Liver (tissue), 8 donors: ENCODE measurements at regions not wholly inside any gene's neighbourhood (a gene's known extent, or its start where the extent isn't known, plus 50 kb on each side); places are given as distances from the start of the nearest gene placed in this dataset.

Experiments used
- DNase-seq: peaks from one replicate; pipeline ENCODE4 v3.0.0-alpha.2; 2017; ENCODE audit warnings: low spot score
- H3K27ac ChIP-seq, 2 donors: one replicate each; pipeline ENCODE4 v1.7.0; 2013; ENCODE audit warnings: inconsistent platforms in 2 of 2, low read length in 2 of 2, control low read depth in 1 of 2, low read depth in 1 of 2, mild to moderate bottlenecking in 1 of 2
- H3K27me3 ChIP-seq, 4 donors: one replicate each; pipeline versions ENCODE4 v1.6.1 to v1.7.0; 2013; ENCODE audit warnings: low read length in 3 of 4, inconsistent platforms in 1 of 4, mild to moderate bottlenecking in 1 of 4, moderate library complexity in 1 of 4; ENCODE audit not compliant: control insufficient read depth in 4 of 4, insufficient read depth in 4 of 4
- H3K36me3 ChIP-seq, 4 donors: one replicate each; pipeline versions ENCODE4 v1.6.1 to v1.7.0; 2013; ENCODE audit warnings: low read length in 3 of 4, mild to moderate bottlenecking in 3 of 4, low read depth in 1 of 4, moderate library complexity in 1 of 4; ENCODE audit not compliant: control insufficient read depth in 4 of 4, insufficient read depth in 3 of 4
- H3K4me1 ChIP-seq, 4 donors: one replicate each; pipeline versions ENCODE4 v1.6.1 to v1.7.0; 2013; ENCODE audit warnings: low read length in 3 of 4, mild to moderate bottlenecking in 3 of 4, moderate library complexity in 1 of 4; ENCODE audit not compliant: control insufficient read depth in 4 of 4, insufficient read depth in 4 of 4
- H3K4me3 ChIP-seq, 3 donors: one replicate each; pipeline versions ENCODE4 v1.6.1 to v1.7.0; 2013; ENCODE audit warnings: low read length in 3 of 3, control low read depth in 1 of 3, low read depth in 1 of 3, mild to moderate bottlenecking in 1 of 3
- H3K9ac ChIP-seq, 2 donors: one replicate each; pipeline ENCODE4 v1.7.0; 2013; ENCODE audit warnings: low read length in 2 of 2, mild to moderate bottlenecking in 2 of 2, moderate library complexity in 2 of 2, control low read depth in 1 of 2, low read depth in 1 of 2
- H3K9me3 ChIP-seq, 4 donors: one replicate each; pipeline versions ENCODE4 v1.6.1 to v1.7.0; 2013; ENCODE audit warnings: low read length in 3 of 4; ENCODE audit not compliant: control insufficient read depth in 4 of 4
- ATF3 ChIP-seq: IDR thresholded peaks from 2 replicates; pipeline ENCODE4 v1.6.1; 2016; ENCODE audit warnings: antibody characterized with exemption
- CTCF ChIP-seq: fragments of 150-350 bp; IDR thresholded peaks from 2 replicates; pipeline ENCODE4 v1.5.1; 2017; ENCODE audit warnings: improper control_type of control experiment, low read depth, low read length; ENCODE audit not compliant: missing input control
- EGR1 ChIP-seq, 2 donors: IDR thresholded peaks; 2 replicates each; pipeline ENCODE4 v1.6.1; 2016 to 2018; ENCODE audit warnings: antibody characterized with exemption in 2 of 2, low read depth in 2 of 2
- FOXA1 ChIP-seq: IDR thresholded peaks from 2 replicates; pipeline ENCODE4 v1.6.1; 2016; ENCODE audit warnings: antibody characterized with exemption
- GABPA ChIP-seq, 2 donors: IDR thresholded peaks in 1 of 2; conservative IDR thresholded peaks in 1 of 2; 2 replicates each; pipeline ENCODE4 v1.6.1; 2016; ENCODE audit warnings: antibody characterized with exemption in 2 of 2, mild to moderate bottlenecking in 1 of 2, moderate library complexity in 1 of 2
- HNF4A ChIP-seq, 2 donors: conservative IDR thresholded peaks; 2 replicates each; pipeline ENCODE4 v1.6.1; 2016; ENCODE audit warnings: antibody characterized with exemption in 2 of 2, mild to moderate bottlenecking in 2 of 2
- HNF4G ChIP-seq: IDR thresholded peaks from 2 replicates; pipeline ENCODE4 v1.6.1; 2016; ENCODE audit warnings: antibody characterized with exemption
- MAX ChIP-seq: IDR thresholded peaks from 2 replicates; pipeline ENCODE4 v1.6.1; 2016; ENCODE audit warnings: antibody characterized with exemption
- NR2F2 ChIP-seq: IDR thresholded peaks from 2 replicates; pipeline ENCODE4 v1.6.1; 2016; ENCODE audit warnings: antibody characterized with exemption
- RAD21 ChIP-seq, 2 donors: IDR thresholded peaks; 2 replicates each; pipeline ENCODE4 v1.6.1; 2016; ENCODE audit warnings: antibody characterized with exemption in 2 of 2, mild to moderate bottlenecking in 2 of 2
- REST ChIP-seq: IDR thresholded peaks from 2 replicates; pipeline ENCODE4 v1.6.1; 2016; ENCODE audit warnings: antibody characterized with exemption, mild to moderate bottlenecking
- RXRA ChIP-seq, 2 donors: IDR thresholded peaks; 2 replicates each; pipeline ENCODE4 v1.6.1; 2017 to 2018; ENCODE audit warnings: antibody characterized with exemption in 2 of 2, mild to moderate bottlenecking in 1 of 2
- SP1 ChIP-seq: IDR thresholded peaks from 2 replicates; pipeline ENCODE4 v1.6.1; 2018; ENCODE audit warnings: antibody characterized with exemption, mild to moderate bottlenecking
- TAF1 ChIP-seq: conservative IDR thresholded peaks from 2 replicates; pipeline ENCODE4 v1.6.1; 2016; ENCODE audit warnings: antibody characterized with exemption, mild to moderate bottlenecking
- YY1 ChIP-seq: IDR thresholded peaks from 2 replicates; pipeline ENCODE4 v1.6.1; 2016; ENCODE audit warnings: antibody characterized with exemption, mild to moderate bottlenecking
- ZBTB33 ChIP-seq: IDR thresholded peaks from 2 replicates; pipeline ENCODE4 v1.6.1; 2016; ENCODE audit warnings: antibody characterized with exemption
- WGBS: extraction: QIAGEN DNeasy Blood & Tissue Kit; methylation state at CpG from one replicate; pipeline ENCODE4 v1.1.7; 2013; 5-methylcytosine and 5-hydroxymethylcytosine counted together
- donor health status: healthy.
- donor health status: healthy.
- donor health status: healthy.
- donor health status: healthy.
- donor health status: healthy.

- Histone ChIP-seq H3K36me3 (no peaks in the 10 kb centered on the region), H3K9ac (no peak overlapping the region), H3K9me3 (no peaks in the 10 kb centered on the region), H3K27ac (no peak overlapping the region), H3K27me3 (no peaks in the 10 kb centered on the region), H3K4me3 (no peak overlapping the region), H3K4me1 (no peaks in the 10 kb centered on the region)
- no peak for TF ChIP-seq HNF4A (conservative IDR thresholded peaks at IDR 0.05)
- WGBS: 79% methylated on average over 3 of the region's 3 CpGs
- no peak for DNase-seq
Measured at GRCh38 chr1:185450060-185450788, 133.2 kb upstream of the IVNS1ABP start.

GRCh38 chr1:185449378-185450059 is 132.5 kb upstream of the IVNS1ABP start:
- no peaks in the 10 kb centered on the region for H3K27me3 ChIP-seq
- no peak overlapping the region for H3K4me3 ChIP-seq
- H3K4me1 ChIP-seq: no peaks in the 10 kb centered on the region
- H3K9ac ChIP-seq: no peak overlapping the region
- H3K27ac ChIP-seq: no peak overlapping the region
- WGBS: 92% methylated on average over 3 of the region's 3 CpGs
- H3K9me3 ChIP-seq: no peaks in the 10 kb centered on the region
- no peak for DNase-seq
- H3K36me3 ChIP-seq: no peaks in the 10 kb centered on the region
- TF ChIP-seq CTCF (no peak), MAX (no peak), NR2F2 (no peak), HNF4G (no peak), ATF3 (no peak), RXRA (IDR thresholded peaks at IDR 0.05) (no peak), RAD21 (IDR thresholded peaks at IDR 0.05) (no peak), SP1 (no peak), YY1 (no peak), TAF1 (no peak)

GRCh38 chr1:185448591-185449186 is 131.6 kb upstream of the IVNS1ABP start:
- DNase-seq: no peak
- H3K27ac ChIP-seq: no peak overlapping the region
- H3K36me3 ChIP-seq: no peaks in the 10 kb centered on the region
- 85% methylated on average over 3 of the region's 3 CpGs for WGBS
- H3K4me3 ChIP-seq: no peak overlapping the region
- H3K4me1 ChIP-seq: no peaks in the 10 kb centered on the region
- no peak for TF ChIP-seq EGR1 (IDR thresholded peaks at IDR 0.05; ENCODE audit: low read depth in 2 of 2)
- no peak for TF ChIP-seq REST
- no peak for TF ChIP-seq RXRA (IDR thresholded peaks at IDR 0.05)
- no peak for TF ChIP-seq RAD21 (IDR thresholded peaks at IDR 0.05)
- TF ChIP-seq ZBTB33: no peak
- no peak for TF ChIP-seq FOXA1
- TF ChIP-seq ATF3: no peak
- no peak for TF ChIP-seq NR2F2
- TF ChIP-seq GABPA (IDR thresholded peaks at IDR 0.05 in 1 of 2, conservative IDR thresholded peaks at IDR 0.05 in 1 of 2): no peak
- H3K9me3 ChIP-seq: no peaks in the 10 kb centered on the region
- no peaks in the 10 kb centered on the region for H3K27me3 ChIP-seq
- no peak overlapping the region for H3K9ac ChIP-seq
